ENCODE measurements at regions not wholly inside any gene's neighbourhood (a gene's known extent, or its start where the extent isn't known, plus 50 kb on each side); places are given as distances from the start of the nearest gene placed in this dataset.

DNA sequence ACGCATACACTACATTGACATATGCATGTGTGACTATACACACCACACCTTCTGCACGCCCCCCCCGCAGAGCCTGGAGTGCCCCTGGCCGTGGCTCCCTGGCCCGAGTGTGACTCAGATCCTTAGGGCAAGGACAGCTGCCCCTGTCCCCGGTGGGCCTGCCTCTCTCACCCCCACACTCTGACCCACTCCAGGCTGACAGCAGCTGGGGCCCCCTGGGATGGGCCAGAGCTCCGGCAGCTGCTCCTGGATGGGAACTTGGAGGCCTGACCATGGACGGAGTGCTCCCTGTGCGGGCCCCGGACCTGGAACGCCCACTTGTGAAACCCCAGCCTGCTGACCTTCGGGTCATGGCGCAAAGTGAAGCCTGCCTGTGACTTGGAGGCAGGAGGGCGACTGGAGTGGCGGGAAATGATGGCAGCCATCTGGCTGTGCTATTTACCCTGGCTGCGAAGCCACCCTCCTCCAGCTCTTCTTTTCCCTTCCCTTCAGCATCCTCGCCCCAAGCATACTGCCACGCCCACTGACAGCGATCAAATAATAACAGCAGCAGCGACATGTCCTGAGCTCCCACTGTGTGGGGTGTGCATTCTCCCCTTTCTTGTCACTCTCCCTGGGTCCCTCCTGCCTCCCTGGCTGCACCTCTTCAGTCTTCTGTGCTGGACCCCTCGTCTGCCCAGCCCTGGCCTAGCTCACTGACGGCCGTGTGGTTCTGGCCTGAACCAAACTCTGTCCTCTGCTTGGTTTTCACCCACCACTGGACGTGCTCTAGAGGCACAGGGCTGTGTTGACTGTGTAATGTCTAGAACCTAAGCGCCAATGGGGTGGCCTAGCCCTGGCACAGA lies 90.7 kb upstream of the MEF2A start:
- TF ChIP-seq, protein P1, sequence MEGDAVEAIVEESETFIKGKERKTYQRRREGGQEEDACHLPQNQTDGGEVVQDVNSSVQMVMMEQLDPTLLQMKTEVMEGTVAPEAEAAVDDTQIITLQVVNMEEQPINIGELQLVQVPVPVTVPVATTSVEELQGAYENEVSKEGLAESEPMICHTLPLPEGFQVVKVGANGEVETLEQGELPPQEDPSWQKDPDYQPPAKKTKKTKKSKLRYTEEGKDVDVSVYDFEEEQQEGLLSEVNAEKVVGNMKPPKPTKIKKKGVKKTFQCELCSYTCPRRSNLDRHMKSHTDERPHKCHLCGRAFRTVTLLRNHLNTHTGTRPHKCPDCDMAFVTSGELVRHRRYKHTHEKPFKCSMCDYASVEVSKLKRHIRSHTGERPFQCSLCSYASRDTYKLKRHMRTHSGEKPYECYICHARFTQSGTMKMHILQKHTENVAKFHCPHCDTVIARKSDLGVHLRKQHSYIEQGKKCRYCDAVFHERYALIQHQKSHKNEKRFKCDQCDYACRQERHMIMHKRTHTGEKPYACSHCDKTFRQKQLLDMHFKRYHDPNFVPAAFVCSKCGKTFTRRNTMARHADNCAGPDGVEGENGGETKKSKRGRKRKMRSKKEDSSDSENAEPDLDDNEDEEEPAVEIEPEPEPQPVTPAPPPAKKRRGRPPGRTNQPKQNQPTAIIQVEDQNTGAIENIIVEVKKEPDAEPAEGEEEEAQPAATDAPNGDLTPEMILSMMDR (IDR thresholded peaks at IDR 0.05), result no peak
- no peak for TF ChIP-seq POLR2A (IDR thresholded peaks at IDR 0.05)

Measured in gastroesophageal sphincter (tissue), 3 donors.